ENCODE measurements at regions not wholly inside any gene's neighbourhood (a gene's known extent, or its start where the extent isn't known, plus 50 kb on each side); places are given as distances from the start of the nearest gene placed in this dataset.

- Mint-ChIP-seq H3K27me3 (no peaks in the 10 kb centered on the region), H3K9me3 (peaks cover 20% of the 10 kb centered on the region), H3K4me3 (no peak overlapping the region), H3K4me1 (ENCODE audit: unreplicated experiment) (peaks cover 14% of the 10 kb centered on the region), H3K27ac (no peak overlapping the region), H3K36me3 (no peaks in the 10 kb centered on the region)
- TF ChIP-seq CTCF (conservative IDR thresholded peaks at IDR 0.05): no peak
- no peak for DNase-seq (ENCODE audit: extremely low spot score, unreplicated experiment)
These were observed 164.6 kb upstream of the MCTP2 start for GRCh38 chr15:94066811-94067210.

GRCh38 chr15:94066046-94066445 lies 165.3 kb upstream of the MCTP2 start:
- Mint-ChIP-seq H3K27ac (no peak overlapping the region), H3K36me3 (no peaks in the 10 kb centered on the region), H3K4me3 (no peak overlapping the region), H3K27me3 (no peaks in the 10 kb centered on the region), H3K9me3 (peaks cover 20% of the 10 kb centered on the region), H3K4me1 (ENCODE audit: unreplicated experiment) (peaks cover 10% of the 10 kb centered on the region)
- DNase-seq (ENCODE audit: extremely low spot score, unreplicated experiment): no peak
- TF ChIP-seq CTCF (conservative IDR thresholded peaks at IDR 0.05): no peak

GRCh38 chr15:94064676-94065313 lies 166.6 kb upstream of the MCTP2 start:
- H3K27me3 Mint-ChIP-seq: no peaks in the 10 kb centered on the region
- H3K27ac Mint-ChIP-seq: no peak overlapping the region
- H3K4me3 Mint-ChIP-seq: no peak overlapping the region
- no peak for DNase-seq (ENCODE audit: extremely low spot score, unreplicated experiment)
- peaks cover 20% of the 10 kb centered on the region for H3K9me3 Mint-ChIP-seq
- no peak for TF ChIP-seq CTCF (conservative IDR thresholded peaks at IDR 0.05)
- H3K4me1 Mint-ChIP-seq (ENCODE audit: unreplicated experiment): peaks cover under 1% of the 10 kb centered on the region
- H3K36me3 Mint-ChIP-seq: no peaks in the 10 kb centered on the region

- H3K4me1 Mint-ChIP-seq (ENCODE audit: unreplicated experiment): no peaks in the 10 kb centered on the region
- H3K36me3 Mint-ChIP-seq: no peaks in the 10 kb centered on the region
- H3K4me3 Mint-ChIP-seq: no peak overlapping the region
- TF ChIP-seq CTCF (conservative IDR thresholded peaks at IDR 0.05): no peak
- H3K27me3 Mint-ChIP-seq: peaks cover 6% of the 10 kb centered on the region
- no peak for DNase-seq (ENCODE audit: extremely low spot score, unreplicated experiment)
- no peak overlapping the region for H3K27ac Mint-ChIP-seq
- peaks cover 6% of the 10 kb centered on the region for H3K9me3 Mint-ChIP-seq
These were observed 170.3 kb upstream of the MCTP2 start for GRCh38 chr15:94061041-94061440.

GRCh38 chr15:94059013-94059587 lies 172.3 kb upstream of the MCTP2 start:
- Mint-ChIP-seq H3K4me3 (no peak overlapping the region), H3K4me1 (ENCODE audit: unreplicated experiment) (peaks cover under 1% of the 10 kb centered on the region), H3K27me3 (peaks cover 6% of the 10 kb centered on the region), H3K9me3 (peaks cover 6% of the 10 kb centered on the region), H3K27ac (no peak overlapping the region), H3K36me3 (no peaks in the 10 kb centered on the region)
- no peak for TF ChIP-seq CTCF (conservative IDR thresholded peaks at IDR 0.05)
- DNase-seq (ENCODE audit: extremely low spot score, unreplicated experiment): no peak
